ENCODE measurements at regions not wholly inside any gene's neighbourhood (a gene's known extent, or its start where the extent isn't known, plus 50 kb on each side); places are given as distances from the start of the nearest gene placed in this dataset.

- no peak for TF ChIP-seq CTCF (IDR thresholded peaks at IDR 0.05)
- no peak for TF ChIP-seq POLR2A (IDR thresholded peaks at IDR 0.05)
These were observed 1109.1 kb downstream of the HACE1 start for GRCh38 chr6:103750603-103751002.
